ENCODE measurements at regions not wholly inside any gene's neighbourhood (a gene's known extent, or its start where the extent isn't known, plus 50 kb on each side); places are given as distances from the start of the nearest gene placed in this dataset.

DNA sequence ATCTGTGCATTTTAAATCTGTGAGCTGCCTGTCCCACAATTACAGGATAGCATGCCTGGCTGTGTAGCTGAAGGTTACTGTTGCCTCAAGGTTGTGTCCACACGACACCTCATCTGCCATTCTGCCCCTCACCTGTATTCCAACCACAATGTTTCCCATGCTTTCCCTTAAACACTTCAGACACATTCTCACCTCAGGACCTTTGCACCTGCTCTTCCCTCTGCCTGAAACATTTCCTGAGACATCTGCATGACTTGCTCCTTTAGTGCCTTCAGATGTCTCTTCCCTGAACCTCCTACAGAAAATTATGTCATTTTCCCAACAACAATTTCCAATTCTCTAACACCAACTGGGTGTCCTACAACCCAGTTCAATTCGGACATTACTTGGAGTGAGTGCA, 120.4 kb downstream of the ZNF608 start:
- Histone ChIP-seq H3K27ac (no peak overlapping the region), H3K36me3 (no peaks in the 10 kb centered on the region), H3K27me3 (replicated peaks; ENCODE audit: insufficient read depth) (no peaks in the 10 kb centered on the region), H3K4me3 (no peak overlapping the region), H3K9me3 (no peaks in the 10 kb centered on the region), H3K4me1 (ENCODE audit: control insufficient read depth in 1 of 2, low read depth in 2 of 2) (no peaks in the 10 kb centered on the region)
- no peak for TF ChIP-seq CTCF (IDR thresholded peaks at IDR 0.05)
- ATAC-seq (ENCODE audit: insufficient number of reproducible peaks, low FRiP score, low read depth) (no peak), DNase-seq (ENCODE audit: low spot score) (no peak)

DNA sequence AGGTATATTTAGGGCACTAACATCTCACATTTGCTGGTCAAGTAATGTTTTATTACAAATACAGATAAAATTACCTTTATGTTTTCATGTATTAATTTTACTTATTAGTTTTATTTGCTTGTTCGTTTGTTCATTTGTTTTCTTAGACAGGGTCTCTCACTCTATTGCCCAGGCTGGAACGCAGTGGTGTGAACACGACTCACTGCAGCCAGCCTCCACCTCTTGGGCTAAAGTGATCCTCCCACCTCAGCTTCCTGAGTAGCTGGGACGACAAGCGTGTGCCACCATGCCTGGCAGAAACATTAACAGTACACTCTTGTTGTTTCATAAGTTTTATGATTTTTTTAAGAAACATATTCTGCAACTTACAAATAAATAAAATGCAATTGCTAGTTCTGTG, 123.2 kb downstream of the ZNF608 start:
- ATAC-seq (ENCODE audit: insufficient number of reproducible peaks, low FRiP score, low read depth) (no peak), DNase-seq (ENCODE audit: low spot score) (no peak)
- Histone ChIP-seq H3K4me3 (no peak overlapping the region), H3K4me1 (ENCODE audit: control insufficient read depth in 1 of 2, low read depth in 2 of 2) (no peaks in the 10 kb centered on the region), H3K27ac (no peak overlapping the region), H3K9me3 (no peaks in the 10 kb centered on the region), H3K36me3 (no peaks in the 10 kb centered on the region), H3K27me3 (replicated peaks; ENCODE audit: insufficient read depth) (no peaks in the 10 kb centered on the region)
- TF ChIP-seq CTCF (IDR thresholded peaks at IDR 0.05): no peak

DNA sequence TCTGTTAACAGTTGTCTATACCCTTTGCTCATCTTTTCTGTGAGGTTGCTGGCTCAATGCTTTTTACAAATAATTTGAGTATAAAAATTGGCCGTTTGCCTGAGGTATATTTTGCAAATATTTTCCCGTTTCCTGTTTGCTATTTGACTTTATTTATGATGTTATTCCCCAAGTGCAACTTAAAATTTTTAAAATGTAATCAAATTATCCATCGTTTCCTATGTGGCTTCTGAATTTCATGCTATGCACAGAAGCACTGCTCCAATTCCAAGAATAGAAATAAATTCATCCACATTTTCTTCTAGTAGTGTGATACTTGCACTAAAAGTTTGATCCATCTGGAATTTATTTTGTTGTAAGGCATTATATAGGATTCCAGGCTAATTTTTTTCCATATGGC, 123.6 kb downstream of the ZNF608 start:
- no peak for TF ChIP-seq CTCF (IDR thresholded peaks at IDR 0.05)
- no peak for ATAC-seq (ENCODE audit: insufficient number of reproducible peaks, low FRiP score, low read depth)

GRCh38 chr5:124621279-124621678, 125.2 kb downstream of the ZNF608 start:
- ATAC-seq (ENCODE audit: insufficient number of reproducible peaks, low FRiP score, low read depth): no peak
- no peaks in the 10 kb centered on the region for H3K4me1 ChIP-seq (ENCODE audit: control insufficient read depth in 1 of 2, low read depth in 2 of 2)
- no peak overlapping the region for H3K4me3 ChIP-seq
- no peak for DNase-seq (ENCODE audit: low spot score)
- H3K9me3 ChIP-seq: no peaks in the 10 kb centered on the region
- TF ChIP-seq CTCF (IDR thresholded peaks at IDR 0.05): no peak
- no peak overlapping the region for H3K27ac ChIP-seq
- H3K27me3 ChIP-seq (replicated peaks; ENCODE audit: insufficient read depth): no peaks in the 10 kb centered on the region
- H3K36me3 ChIP-seq: no peaks in the 10 kb centered on the region

More for the DNA sequence above, 123.6 kb downstream of the ZNF608 start:
- Histone ChIP-seq H3K9me3 (no peaks in the 10 kb centered on the region), H3K27ac (no peak overlapping the region), H3K4me3 (no peak overlapping the region), H3K27me3 (replicated peaks; ENCODE audit: insufficient read depth) (no peaks in the 10 kb centered on the region), H3K36me3 (no peaks in the 10 kb centered on the region), H3K4me1 (ENCODE audit: control insufficient read depth in 1 of 2, low read depth in 2 of 2) (no peaks in the 10 kb centered on the region)
- DNase-seq (ENCODE audit: low spot score): no peak

GRCh38 chr5:124620743-124621142, 125.7 kb downstream of the ZNF608 start:
- no peaks in the 10 kb centered on the region for H3K36me3 ChIP-seq
- DNase-seq (ENCODE audit: low spot score) (no peak), ATAC-seq (ENCODE audit: insufficient number of reproducible peaks, low FRiP score, low read depth) (no peak)
- no peaks in the 10 kb centered on the region for H3K9me3 ChIP-seq
- H3K27ac ChIP-seq: no peak overlapping the region
- no peak overlapping the region for H3K4me3 ChIP-seq
- H3K4me1 ChIP-seq (ENCODE audit: control insufficient read depth in 1 of 2, low read depth in 2 of 2): no peaks in the 10 kb centered on the region
- no peaks in the 10 kb centered on the region for H3K27me3 ChIP-seq (replicated peaks; ENCODE audit: insufficient read depth)
- TF ChIP-seq CTCF (IDR thresholded peaks at IDR 0.05): no peak

All from thoracic aorta (tissue), 2 donors.